Astrocyte of the hippocampus (primary cell): ENCODE measurements at regions not wholly inside any gene's neighbourhood (a gene's known extent, or its start where the extent isn't known, plus 50 kb on each side); places are given as distances from the start of the nearest gene placed in this dataset.
A peak's percentile ranks its signal among the peaks of the same experiment; 100 is the strongest.

Source experiments
- DNase-seq: peaks from one replicate; pipeline ENCODE4 v3.0.0; 2011; ENCODE audit warnings: low read depth, low spot score

- DNase-seq = no peak
Observed at GRCh38 chr20:39243962-39244361, 281.8 kb downstream of the DHX35 start.

- no peak for DNase-seq
Observed at GRCh38 chr20:39242614-39243013, 280.5 kb downstream of the DHX35 start.

- no peak for DNase-seq
Observed at GRCh38 chr20:39234520-39235095, 272.5 kb downstream of the DHX35 start.

- no peak for DNase-seq
Observed at GRCh38 chr20:39233755-39234154, 271.6 kb downstream of the DHX35 start.

GRCh38 chr20:39227416-39227815 lies 265.3 kb downstream of the DHX35 start:
- no peak for DNase-seq

- no peak for DNase-seq
Observed at GRCh38 chr20:39225978-39226377, 263.8 kb downstream of the DHX35 start.

- DNase-seq = no peak
Observed at GRCh38 chr20:39225536-39225935, 263.4 kb downstream of the DHX35 start.

GRCh38 chr20:39222101-39222500 lies 260.0 kb downstream of the DHX35 start:
- DNase-seq = no peak

GRCh38 chr20:39216195-39216594 lies 254.1 kb downstream of the DHX35 start:
- DNase-seq = no peak

- DNase-seq = no peak
Observed at GRCh38 chr20:39214828-39215227, 252.7 kb downstream of the DHX35 start.

- no peak for DNase-seq
Observed at GRCh38 chr20:39213476-39214145, 251.5 kb downstream of the DHX35 start.

GRCh38 chr20:39211060-39211748 lies 249.1 kb downstream of the DHX35 start:
- DNase-seq = no peak

- DNase-seq = no peak
Observed at GRCh38 chr20:39210341-39211036, 248.3 kb downstream of the DHX35 start.

- DNase-seq = no peak
Observed at GRCh38 chr20:39206899-39207564, 244.9 kb downstream of the DHX35 start.

- DNase-seq = no peak
Observed at GRCh38 chr20:39195582-39196021, 233.5 kb downstream of the DHX35 start.

- DNase-seq = peak; percentile 23
Observed at GRCh38 chr20:39190666-39191570, 228.8 kb downstream of the DHX35 start.

- no peak for DNase-seq
Observed at GRCh38 chr20:39188266-39188765, 226.2 kb downstream of the DHX35 start.

GRCh38 chr20:39181490-39181889 lies 219.3 kb downstream of the DHX35 start:
- DNase-seq = no peak

- no peak for DNase-seq
Observed at GRCh38 chr20:39176457-39176856, 214.3 kb downstream of the DHX35 start.

GRCh38 chr20:39170896-39171463 lies 208.8 kb downstream of the DHX35 start:
- DNase-seq = no peak
